Body of pancreas (tissue), 4 donors: ENCODE measurements at regions not wholly inside any gene's neighbourhood (a gene's known extent, or its start where the extent isn't known, plus 50 kb on each side); places are given as distances from the start of the nearest gene placed in this dataset.

Source experiments
- POLR2A ChIP-seq, 3 donors: fragments of 450-650 bp; IDR thresholded peaks; one replicate each; pipeline ENCODE4 v1.6.1; 2016; ENCODE audit warnings: antibody characterized with exemption in 3 of 3, mild to moderate bottlenecking in 2 of 3
- TF ChIP-seq, protein P1 (sequence below), 7 experiments: fragments of 450-650 bp in 4 of 7; fragments of 200-600 bp in 3 of 7; sonication (generic) in 3 of 7; IDR thresholded peaks; one replicate each; pipeline ENCODE4 v1.5.1; 2016 to 2019; ENCODE audit warnings: antibody characterized with exemption in 7 of 7

DNA sequence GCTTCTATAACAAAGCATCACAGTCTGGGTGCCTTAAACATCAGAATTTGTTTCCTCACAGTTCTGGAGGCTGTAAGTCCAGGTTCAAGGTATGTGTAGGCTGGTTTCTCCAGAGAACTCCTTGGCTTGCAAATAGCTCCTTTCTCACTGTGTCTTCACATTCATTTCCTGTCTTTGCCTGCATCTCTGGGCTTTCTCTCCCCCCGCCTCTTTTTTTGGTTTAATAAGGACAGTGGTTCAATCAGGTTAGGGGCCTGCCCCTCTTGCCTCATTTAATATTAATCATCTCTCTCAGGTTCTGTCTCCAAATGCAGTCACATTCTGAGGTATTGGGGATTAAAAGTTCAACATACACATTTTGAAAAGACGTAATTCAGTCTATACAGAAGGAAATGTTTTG, 225.5 kb upstream of the ATP10B start:
- TF ChIP-seq, protein P1, sequence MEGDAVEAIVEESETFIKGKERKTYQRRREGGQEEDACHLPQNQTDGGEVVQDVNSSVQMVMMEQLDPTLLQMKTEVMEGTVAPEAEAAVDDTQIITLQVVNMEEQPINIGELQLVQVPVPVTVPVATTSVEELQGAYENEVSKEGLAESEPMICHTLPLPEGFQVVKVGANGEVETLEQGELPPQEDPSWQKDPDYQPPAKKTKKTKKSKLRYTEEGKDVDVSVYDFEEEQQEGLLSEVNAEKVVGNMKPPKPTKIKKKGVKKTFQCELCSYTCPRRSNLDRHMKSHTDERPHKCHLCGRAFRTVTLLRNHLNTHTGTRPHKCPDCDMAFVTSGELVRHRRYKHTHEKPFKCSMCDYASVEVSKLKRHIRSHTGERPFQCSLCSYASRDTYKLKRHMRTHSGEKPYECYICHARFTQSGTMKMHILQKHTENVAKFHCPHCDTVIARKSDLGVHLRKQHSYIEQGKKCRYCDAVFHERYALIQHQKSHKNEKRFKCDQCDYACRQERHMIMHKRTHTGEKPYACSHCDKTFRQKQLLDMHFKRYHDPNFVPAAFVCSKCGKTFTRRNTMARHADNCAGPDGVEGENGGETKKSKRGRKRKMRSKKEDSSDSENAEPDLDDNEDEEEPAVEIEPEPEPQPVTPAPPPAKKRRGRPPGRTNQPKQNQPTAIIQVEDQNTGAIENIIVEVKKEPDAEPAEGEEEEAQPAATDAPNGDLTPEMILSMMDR (IDR thresholded peaks at IDR 0.05), result no peak
- TF ChIP-seq POLR2A (IDR thresholded peaks at IDR 0.05), result no peak
